Psoas muscle (tissue), 7 donors: ENCODE measurements at regions not wholly inside any gene's neighbourhood (a gene's known extent, or its start where the extent isn't known, plus 50 kb on each side); places are given as distances from the start of the nearest gene placed in this dataset.

ENCODE experiments used
- ATAC-seq, 4 donors: fragments of 200-7000 bp; cut with Tn5 transposase; one replicate each; pipeline ENCODE4 v1.9.1; 2020; ENCODE audit warnings: moderate library complexity in 3 of 4, mild to moderate bottlenecking in 2 of 4
- DNase-seq, 2 donors: peaks; one replicate each; pipeline ENCODE4 v3.0.0-alpha.2; 2020
- H3K27ac ChIP-seq: fragments of 200-600 bp; one replicate; pipeline ENCODE4 v1.8.0; 2022
- H3K27me3 ChIP-seq, 3 donors: fragments of 200-600 bp in 1 of 3; one replicate each; pipeline versions ENCODE4 v1.6.1 to v1.8.0; 2013 to 2022; ENCODE audit warnings: low read length in 2 of 3, mild to moderate bottlenecking in 2 of 3, moderate library complexity in 1 of 3; ENCODE audit not compliant: insufficient read depth in 3 of 3
- H3K36me3 ChIP-seq, 2 donors: fragments of 200-600 bp in 1 of 2; one replicate each; pipeline versions ENCODE4 v1.6.1 to v1.8.0; 2013 to 2022; ENCODE audit warnings: low read depth in 1 of 2, mild to moderate bottlenecking in 1 of 2, moderate library complexity in 1 of 2; ENCODE audit not compliant: insufficient read depth in 1 of 2
- H3K4me1 ChIP-seq: fragments of 200-600 bp; one replicate; pipeline ENCODE4 v1.8.0; 2022
- H3K4me3 ChIP-seq: fragments of 200-600 bp; one replicate; pipeline ENCODE4 v1.8.0; 2022; ENCODE audit warnings: mild to moderate bottlenecking
- H3K9me3 ChIP-seq: fragments of 200-600 bp; one replicate; pipeline ENCODE4 v1.8.0; 2022
- CTCF ChIP-seq: fragments of 200-600 bp; IDR thresholded peaks from one replicate; pipeline ENCODE4 v1.8.0; 2022; ENCODE audit warnings: antibody characterized with exemption
- WGBS, 3 donors: extraction: QIAGEN DNeasy Blood & Tissue Kit; methylation state at CpG; one replicate each; pipeline versions ENCODE4 v1.1.6 to v1.1.7; 2013; 5-methylcytosine and 5-hydroxymethylcytosine counted together
- intact Hi-C, 2 donors: fragments of 100-400 bp; cut with DNase I; formaldehyde crosslinking; loops; one replicate each; pipeline versions ENCODE4 v1.11.0 to v1.14.2; 2022
- donor health status: healthy with polysubstance abuse.
- donor health status: DM: no; HTN: no; CAD: no; lungs with moderate emphysema.
- donor health status: Bipolar disorder and iron deficiency.
- donor health status: healthy.
- donor health status: DM: yes; HTN: yes; CAD: no.
- donor health status: DM: no; HTN: no; CAD: no.
- donor health status: DM: yes; HTN: yes; CAD: no.

- WGBS, 3 donors = 78 to 79% (median 78%) methylated on average over 3 of the region's 3 CpGs
- no peak for DNase-seq
- H3K27me3 ChIP-seq = peaks cover 0 to 9% (median 9%) of the 10 kb centered on the region in 3 donors
- H3K4me1 ChIP-seq = no peaks in the 10 kb centered on the region
- no peaks in the 10 kb centered on the region for H3K9me3 ChIP-seq
- no peak overlapping the region for H3K4me3 ChIP-seq
- ATAC-seq = no peak
- TF ChIP-seq CTCF = no peak
- no peak overlapping the region for H3K27ac ChIP-seq
- no peaks in the 10 kb centered on the region for H3K36me3 ChIP-seq
- intact Hi-C loops = no loop called here
These were observed 77.9 kb downstream of the FOXB1 start for GRCh38 chr15:60081976-60082375.

DNA sequence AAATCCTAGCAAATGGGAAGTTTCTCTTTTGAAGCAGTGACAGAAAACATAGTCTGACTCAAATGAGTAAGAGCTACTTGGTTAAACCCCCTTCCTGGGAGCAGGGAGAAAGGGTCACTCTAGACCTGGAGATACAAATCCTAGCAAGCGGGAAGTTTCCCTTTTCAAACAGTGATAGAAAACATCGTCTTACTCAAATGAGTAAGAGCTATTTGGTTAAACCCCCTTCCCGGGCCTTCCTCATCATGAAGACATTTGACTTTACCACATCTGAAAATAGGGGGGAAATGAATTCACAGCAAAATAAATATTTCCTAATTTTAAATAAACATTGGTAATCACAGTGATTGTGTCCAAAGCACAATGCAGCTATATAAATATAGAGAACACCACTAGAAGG is 79.2 kb downstream of the FOXB1 start:
- H3K36me3 ChIP-seq = no peaks in the 10 kb centered on the region
- 88 to 94% (median 90%) methylated on average over 3 of the region's 3 CpGs for WGBS, 3 donors
- intact Hi-C loops = no loop called here
- peaks cover 0 to 21% (median 9%) of the 10 kb centered on the region in 3 donors for H3K27me3 ChIP-seq
- TF ChIP-seq CTCF = no peak
- H3K4me1 ChIP-seq = no peaks in the 10 kb centered on the region
- no peak overlapping the region for H3K27ac ChIP-seq
- no peak overlapping the region for H3K4me3 ChIP-seq
- ATAC-seq (no peak), DNase-seq (no peak)
- H3K9me3 ChIP-seq = no peaks in the 10 kb centered on the region

- no peak for TF ChIP-seq CTCF
- intact Hi-C loops = no loop called here
- Histone ChIP-seq H3K27me3 (peaks cover 0 to 34% (median 6%) of the 10 kb centered on the region in 3 donors), H3K36me3 (no peaks in the 10 kb centered on the region), H3K4me3 (no peak overlapping the region), H3K9me3 (no peaks in the 10 kb centered on the region), H3K27ac (no peak overlapping the region), H3K4me1 (no peaks in the 10 kb centered on the region)
- no peak for DNase-seq
- ATAC-seq = no peak
- WGBS, 3 donors = 51 to 58% (median 56%) methylated on average over 8 of the region's 8 CpGs
These were observed 82.7 kb downstream of the FOXB1 start for GRCh38 chr15:60086681-60087429.

DNA sequence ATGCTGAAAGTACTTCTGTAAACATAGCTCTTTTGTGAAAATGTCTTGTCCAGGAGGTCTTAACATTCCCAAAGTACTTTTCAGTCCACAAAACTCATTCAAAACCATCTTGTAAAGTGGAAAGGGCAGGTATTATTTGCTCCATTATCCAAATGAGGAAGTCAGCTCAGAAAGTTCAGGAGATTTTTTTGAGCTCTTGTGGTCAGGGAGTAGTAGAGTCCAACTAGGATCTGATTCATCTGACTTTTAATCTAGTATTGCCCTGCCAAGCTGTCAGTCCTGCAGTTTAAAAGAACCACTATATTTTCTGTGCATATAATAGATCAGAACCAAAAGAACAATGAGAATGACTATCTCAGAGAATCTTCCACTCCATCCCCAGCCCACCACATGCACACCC is 83.5 kb downstream of the FOXB1 start:
- Histone ChIP-seq H3K36me3 (no peaks in the 10 kb centered on the region), H3K27ac (no peak overlapping the region), H3K9me3 (no peaks in the 10 kb centered on the region), H3K27me3 (peaks cover 2 to 34% (median 5%) of the 10 kb centered on the region in 3 donors), H3K4me3 (no peak overlapping the region), H3K4me1 (no peaks in the 10 kb centered on the region)
- intact Hi-C loops = no loop called here
- TF ChIP-seq CTCF = no peak
- DNase-seq = no peak
- ATAC-seq = no peak

DNA sequence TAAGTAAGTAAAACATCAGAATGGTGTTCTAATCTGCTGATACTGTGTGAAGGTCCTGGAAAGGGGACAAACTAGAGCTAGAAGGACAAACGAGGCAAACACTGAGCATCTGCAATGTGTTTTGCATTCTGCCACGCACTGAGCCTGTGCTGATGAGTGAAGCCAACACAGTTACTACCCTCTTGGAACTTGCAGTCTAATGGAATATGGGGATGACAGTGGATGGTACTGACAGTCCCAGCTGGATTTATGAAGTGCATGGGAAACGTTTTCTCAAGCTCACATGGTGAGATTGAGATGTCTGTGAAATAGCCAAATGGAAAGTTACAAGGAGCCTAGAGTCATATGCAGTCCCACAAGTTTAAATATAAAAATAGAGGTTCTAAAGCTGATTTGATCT is 86.6 kb downstream of the FOXB1 start:
- TF ChIP-seq CTCF = no peak
- Histone ChIP-seq H3K27ac (no peak overlapping the region), H3K27me3 (peaks cover 3 to 46% (median 4%) of the 10 kb centered on the region in 3 donors), H3K9me3 (no peaks in the 10 kb centered on the region), H3K36me3 (no peaks in the 10 kb centered on the region), H3K4me1 (no peaks in the 10 kb centered on the region), H3K4me3 (no peak overlapping the region)
- ATAC-seq (no peak), DNase-seq (no peak)
- 45 to 55% (median 53%) methylated on average over 3 of the region's 3 CpGs for WGBS, 3 donors
- intact Hi-C loops = no loop called here
